HCT116 (cell line): ENCODE measurements at regions not wholly inside any gene's neighbourhood (a gene's known extent, or its start where the extent isn't known, plus 50 kb on each side); places are given as distances from the start of the nearest gene placed in this dataset.

Experiments used
- ATAC-seq: fragments of 200-7000 bp; cut with Tn5 transposase; 2 replicates; pipeline ENCODE4 v1.9.1; 2020; ENCODE audit warnings: mild to moderate bottlenecking, moderate library complexity
- BruUV-seq: library from RNA; stranded (reverse); fragments of 400-500 nt; replicated peaks from 2 replicates; lab custom pipeline; 2021; lab: Mats Ljungman, UMichigan
- CTCF ChIA-PET: fragments of 300-600 bp; sonication (Branson Sonifier 250); formaldehyde crosslinking; loops from one replicate; lab custom pipeline; 2021; ENCODE audit warnings: antibody characterized with exemption; lab: Charles Lee
- POLR2A ChIA-PET: fragments of 300-600, 350-600 bp; sonication (Branson Sonifier 250); formaldehyde crosslinking; loops from one replicate; lab custom pipeline; 2021; ENCODE audit warnings: antibody characterized with exemption; lab: Charles Lee
- RAD21 ChIA-PET, 2 experiments: fragments of 300-600 bp; sonication (Branson Sonifier 250); formaldehyde crosslinking; loops; one replicate each; lab custom pipeline; 2023; ENCODE audit warnings: low total read pairs in 2 of 2; ENCODE audit not compliant: uncharacterized antibody in 2 of 2, unreplicated experiment in 2 of 2, low non-redundant PET in 1 of 2; lab: Charles Lee
- DNase-seq: peaks from one replicate; pipeline ENCODE4 v3.0.0-alpha.2; 2010; ENCODE audit warnings: low read depth, low spot score
- H2AFZ ChIP-seq: fragments of 200-600 bp; shearing (Covaris generic), sonication (generic); 2 replicates; pipeline ENCODE4 v1.6.1; 2017; ENCODE audit warnings: low read depth, mixed run types, mixed read lengths, antibody characterized with exemption, low read length; ENCODE audit not compliant: poor library complexity, severe bottlenecking
- H3K27ac ChIP-seq: 2 replicates; pipeline ENCODE4 v1.5.1; 2012; ENCODE audit warnings: low read depth, low read length
- H3K27me3 ChIP-seq: fragments of 200-600 bp; sonication (generic); 2 replicates; pipeline ENCODE4 v1.6.1; 2016; ENCODE audit warnings: mixed run types, low read length, mixed read lengths; ENCODE audit not compliant: insufficient read depth
- H3K36me3 ChIP-seq, 2 experiments: fragments of 200-500 bp in 1 of 2; fragments of 200-600 bp in 1 of 2; sonication (Bioruptor generic) in 1 of 2; sonication (generic) in 1 of 2; 2 replicates each; pipeline versions ENCODE4 v1.5.1 to v1.6.1; 2014 to 2016; ENCODE audit warnings: low read length in 2 of 2, inconsistent platforms in 1 of 2, mixed read lengths in 1 of 2, mixed run types in 1 of 2; ENCODE audit not compliant: insufficient read depth in 2 of 2, control insufficient read depth in 1 of 2
- H3K4me1 ChIP-seq, 2 experiments: fragments of 200-600 bp in 1 of 2; sonication (generic) in 1 of 2; 2 replicates each; pipeline versions ENCODE4 v1.5.1 to v1.6.1; 2012 to 2017; ENCODE audit warnings: low read length in 2 of 2, inconsistent platforms in 1 of 2, mild to moderate bottlenecking in 1 of 2, mixed read lengths in 1 of 2, mixed run types in 1 of 2, moderate library complexity in 1 of 2; ENCODE audit not compliant: insufficient read depth in 2 of 2, control insufficient read depth in 1 of 2
- H3K4me2 ChIP-seq: fragments of 200-600 bp; sonication (generic); 2 replicates; pipeline ENCODE4 v1.6.1; 2017; ENCODE audit warnings: mixed run types, low read length, mixed read lengths
- H3K4me3 ChIP-seq, 2 experiments: fragments of 200-600 bp in 1 of 2; sonication (generic) in 1 of 2; replicated peaks in 1 of 2; 2 replicates each; pipeline ENCODE4 v1.5.1; 2011 to 2016; ENCODE audit warnings: low read length in 2 of 2, control low read depth in 1 of 2, low read depth in 1 of 2, mild to moderate bottlenecking in 1 of 2, mixed read lengths in 1 of 2, mixed run types in 1 of 2
- H3K79me2 ChIP-seq: fragments of 200-600 bp; sonication (generic); 2 replicates; pipeline ENCODE4 v1.6.1; 2017; ENCODE audit warnings: mild to moderate bottlenecking, mixed run types, low read length, moderate library complexity, mixed read lengths; ENCODE audit not compliant: insufficient read depth
- H3K9ac ChIP-seq: fragments of 200-600 bp; sonication (generic); 2 replicates; pipeline ENCODE4 v1.6.1; 2016; ENCODE audit warnings: low read length, mixed read lengths
- H3K9me2 ChIP-seq: fragments of 200-600 bp; sonication (generic), shearing (Covaris generic); 2 replicates; pipeline ENCODE4 v1.6.1; 2017; ENCODE audit warnings: mixed run types, mild to moderate bottlenecking, moderate library complexity; ENCODE audit not compliant: insufficient read depth
- H3K9me3 ChIP-seq, 2 experiments: fragments of 200-500 bp in 1 of 2; fragments of 200-600 bp in 1 of 2; sonication (Bioruptor generic) in 1 of 2; sonication (generic) in 1 of 2; 2 replicates each; pipeline ENCODE4 v1.6.1; 2014 to 2017; ENCODE audit warnings: low read length in 2 of 2, mixed read lengths in 2 of 2, inconsistent platforms in 1 of 2, low read depth in 1 of 2, mild to moderate bottlenecking in 1 of 2, mixed run types in 1 of 2, moderate library complexity in 1 of 2; ENCODE audit not compliant: control insufficient read depth in 1 of 2, insufficient read depth in 1 of 2
- H4K20me1 ChIP-seq: fragments of 200-600 bp; sonication (generic), shearing (Covaris generic); 2 replicates; pipeline ENCODE4 v1.6.1; 2017; ENCODE audit warnings: mixed run types, mild to moderate bottlenecking, moderate library complexity; ENCODE audit not compliant: insufficient read depth
- ATF3 ChIP-seq: IDR thresholded peaks from 2 replicates; pipeline ENCODE4 v1.6.1; 2012
- CBX3 ChIP-seq: IDR thresholded peaks from 2 replicates; pipeline ENCODE4 v1.6.1; 2012; ENCODE audit warnings: low read depth
- CEBPB ChIP-seq: IDR thresholded peaks from 2 replicates; pipeline ENCODE4 v1.6.1; 2012; ENCODE audit warnings: low read depth
- EZH2 ChIP-seq: fragments of 200-600 bp; sonication (generic); IDR thresholded peaks from 2 replicates; pipeline ENCODE4 v1.6.1; 2017; ENCODE audit warnings: antibody characterized with exemption, mixed run types
- FOSL1 ChIP-seq: IDR thresholded peaks from 2 replicates; pipeline ENCODE4 v1.6.1; 2012; ENCODE audit warnings: low read depth
- POLR2AphosphoS5 ChIP-seq: IDR thresholded peaks from 2 replicates; pipeline ENCODE4 v1.6.1; 2011; ENCODE audit warnings: mild to moderate bottlenecking, low read depth, low read length, moderate library complexity
- RAD21 ChIP-seq: IDR thresholded peaks from 2 replicates; pipeline ENCODE4 v1.6.1; 2012; ENCODE audit warnings: low read depth, mild to moderate bottlenecking
- SP1 ChIP-seq: IDR thresholded peaks from 2 replicates; pipeline ENCODE4 v1.6.1; 2012; ENCODE audit warnings: low read depth
- ZBTB33 ChIP-seq: IDR thresholded peaks from 2 replicates; pipeline ENCODE4 v1.6.1; 2011; ENCODE audit warnings: mild to moderate bottlenecking, low read length, moderate library complexity; ENCODE audit not compliant: insufficient replicate concordance; ENCODE audit errors: extremely low read depth
- ZFX ChIP-seq: fragments of 450-650 bp; IDR thresholded peaks from 2 replicates; pipeline ENCODE4 v1.6.1; 2017
- ZNF274 ChIP-seq: fragments of 200-500 bp; sonication (Bioruptor generic); IDR thresholded peaks from 2 replicates; pipeline ENCODE4 v1.6.1; 2014; ENCODE audit warnings: mild to moderate bottlenecking, low read depth, low read length, inconsistent platforms
- intact Hi-C: fragments of 100-400 bp; cut with micrococcal nuclease; formaldehyde crosslinking; loops from 2 replicates; pipeline ENCODE4 v1.10.0; 2022
- TF ChIP-seq, protein P1 (sequence below): IDR thresholded peaks from 2 replicates; pipeline ENCODE4 v1.6.1; 2012; ENCODE audit warnings: low read depth

- TF ChIP-seq, protein P1, sequence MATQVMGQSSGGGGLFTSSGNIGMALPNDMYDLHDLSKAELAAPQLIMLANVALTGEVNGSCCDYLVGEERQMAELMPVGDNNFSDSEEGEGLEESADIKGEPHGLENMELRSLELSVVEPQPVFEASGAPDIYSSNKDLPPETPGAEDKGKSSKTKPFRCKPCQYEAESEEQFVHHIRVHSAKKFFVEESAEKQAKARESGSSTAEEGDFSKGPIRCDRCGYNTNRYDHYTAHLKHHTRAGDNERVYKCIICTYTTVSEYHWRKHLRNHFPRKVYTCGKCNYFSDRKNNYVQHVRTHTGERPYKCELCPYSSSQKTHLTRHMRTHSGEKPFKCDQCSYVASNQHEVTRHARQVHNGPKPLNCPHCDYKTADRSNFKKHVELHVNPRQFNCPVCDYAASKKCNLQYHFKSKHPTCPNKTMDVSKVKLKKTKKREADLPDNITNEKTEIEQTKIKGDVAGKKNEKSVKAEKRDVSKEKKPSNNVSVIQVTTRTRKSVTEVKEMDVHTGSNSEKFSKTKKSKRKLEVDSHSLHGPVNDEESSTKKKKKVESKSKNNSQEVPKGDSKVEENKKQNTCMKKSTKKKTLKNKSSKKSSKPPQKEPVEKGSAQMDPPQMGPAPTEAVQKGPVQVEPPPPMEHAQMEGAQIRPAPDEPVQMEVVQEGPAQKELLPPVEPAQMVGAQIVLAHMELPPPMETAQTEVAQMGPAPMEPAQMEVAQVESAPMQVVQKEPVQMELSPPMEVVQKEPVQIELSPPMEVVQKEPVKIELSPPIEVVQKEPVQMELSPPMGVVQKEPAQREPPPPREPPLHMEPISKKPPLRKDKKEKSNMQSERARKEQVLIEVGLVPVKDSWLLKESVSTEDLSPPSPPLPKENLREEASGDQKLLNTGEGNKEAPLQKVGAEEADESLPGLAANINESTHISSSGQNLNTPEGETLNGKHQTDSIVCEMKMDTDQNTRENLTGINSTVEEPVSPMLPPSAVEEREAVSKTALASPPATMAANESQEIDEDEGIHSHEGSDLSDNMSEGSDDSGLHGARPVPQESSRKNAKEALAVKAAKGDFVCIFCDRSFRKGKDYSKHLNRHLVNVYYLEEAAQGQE: no peak
- TF ChIP-seq EZH2: no peak
- TF ChIP-seq FOSL1: no peak
Observed at GRCh38 chr20:48294942-48295341, 509.7 kb upstream of the SULF2 start (continued).

DNA sequence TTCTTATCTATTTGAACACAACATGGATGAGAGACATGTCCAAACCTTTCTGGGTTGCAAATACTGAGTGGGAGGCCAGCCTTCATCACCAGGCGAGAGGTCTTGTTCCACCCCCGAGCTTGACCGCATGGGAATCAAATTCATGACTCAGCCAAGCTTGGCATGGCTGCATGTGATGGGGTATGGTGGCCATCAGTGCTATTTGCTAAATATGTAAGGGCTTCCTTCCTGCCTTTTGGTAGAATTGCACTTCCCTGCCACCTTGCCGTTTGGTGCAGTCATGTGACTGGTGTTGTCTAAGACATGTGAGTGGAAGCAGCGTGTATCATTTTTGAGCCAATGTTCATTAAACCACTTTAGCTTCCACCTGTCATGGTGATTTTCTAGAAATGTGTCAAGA, 508.9 kb upstream of the SULF2 start:
- no peak overlapping the region for H3K9ac ChIP-seq
- no peak overlapping the region for H3K27ac ChIP-seq
- no peaks in the 10 kb centered on the region for H3K9me2 ChIP-seq
- H3K9me3 ChIP-seq: no peaks in the 10 kb centered on the region
- TF ChIP-seq EZH2: no peak
- no peak for TF ChIP-seq ZFX
- no peak for TF ChIP-seq CBX3
- TF ChIP-seq ZBTB33: no peak
- TF ChIP-seq RAD21: no peak
- TF ChIP-seq CEBPB: no peak
- no peak for TF ChIP-seq ATF3
- no peak for TF ChIP-seq ZNF274
- TF ChIP-seq, protein P1: no peak
- no peak for TF ChIP-seq POLR2AphosphoS5
- no peak for TF ChIP-seq SP1
- no peak overlapping the region for H3K4me2 ChIP-seq
- intact Hi-C loops: loop anchor here (2.0 to 10.0 kb wide), 3 partner anchors 327 to 629 kb away; no protein-coding TSS in a partner anchor
- CTCF ChIA-PET: no interaction called here
- no TSS peak for BruUV-seq
- DNase-seq (no peak), ATAC-seq (no peak)
- peaks cover 20 to 41% of the 10 kb centered on the region in 2 experiments for H3K4me1 ChIP-seq
- no peaks in the 10 kb centered on the region for H3K36me3 ChIP-seq
- H4K20me1 ChIP-seq: no peaks in the 10 kb centered on the region
- no peaks in the 10 kb centered on the region for H3K79me2 ChIP-seq
- POLR2A ChIA-PET: no interaction called here
- H2AFZ ChIP-seq: no peak overlapping the region
- no peak overlapping the region for H3K4me3 ChIP-seq
- RAD21 ChIA-PET: no interaction called here
- H3K27me3 ChIP-seq: 0 out of 2 replicates have a peak, but pooled peaks cover 5% of the 10 kb centered on the region
